GM12878 (cell line): ENCODE measurements at regions not wholly inside any gene's neighbourhood (a gene's known extent, or its start where the extent isn't known, plus 50 kb on each side); places are given as distances from the start of the nearest gene placed in this dataset.

Experiments used
- ATAC-seq: fragments of 200-7000 bp; cut with Tn5 transposase; 3 replicates; pipeline ENCODE4 v1.9.1; 2020; ENCODE audit warnings: mild to moderate bottlenecking, moderate library complexity
- BruUV-seq: library from RNA; stranded (reverse); fragments of 400-500 nt; replicated peaks from 2 replicates; lab custom pipeline; 2021; lab: Mats Ljungman, UMichigan
- CTCF ChIA-PET: fragments of 300-600 bp; sonication (Branson Sonifier 250); formaldehyde crosslinking; extraction: SDS; loops from one replicate; lab custom pipeline; 2021; ENCODE audit warnings: inconsistent platforms; lab: Yijun Ruan, JAX
- POLR2A ChIA-PET: fragments of 350-600 bp; formaldehyde crosslinking; extraction: SDS; loops from one replicate; lab custom pipeline; 2021; ENCODE audit warnings: inconsistent platforms; lab: Charles Lee
- RAD21 ChIA-PET: fragments of 300-600 bp; sonication (Branson Sonifier 250); formaldehyde crosslinking; loops from one replicate; lab custom pipeline; 2023; ENCODE audit warnings: antibody characterized with exemption; ENCODE audit not compliant: unreplicated experiment; lab: Charles Lee
- SMC1A ChIA-PET: fragments of 300-600 bp; sonication (Branson Sonifier 250); formaldehyde crosslinking; loops from one replicate; lab custom pipeline; 2023; ENCODE audit not compliant: unreplicated experiment, uncharacterized antibody; lab: Charles Lee
- DNase-seq: peaks from one replicate; pipeline ENCODE4 v3.0.0-alpha.2; 2011; ENCODE audit warnings: low read depth, low spot score
- FAIRE-seq: peaks from 3 replicates; lab custom pipeline; 2011; peaks lifted over from hg19 to GRCh38; lab: Jason Lieb, UNC
- H2AFZ ChIP-seq: 2 replicates; pipeline ENCODE4 v1.6.0; 2011; ENCODE audit warnings: low read depth, low read length, control low read depth; ENCODE audit not compliant: control insufficient read depth
- H3K27ac ChIP-seq: 2 replicates; pipeline ENCODE4 v1.5.1; 2011; ENCODE audit warnings: control low read depth; ENCODE audit not compliant: control insufficient read depth, insufficient read depth
- H3K27me3 ChIP-seq, 2 experiments: replicated peaks in 1 of 2; 2 replicates each; pipeline versions ENCODE4 v1.6.0 to v1.6.1; 2011; ENCODE audit warnings: low read length in 1 of 2; ENCODE audit not compliant: control insufficient read depth in 2 of 2, insufficient read depth in 2 of 2
- H3K36me3 ChIP-seq, 2 experiments: 2 replicates each; pipeline ENCODE4 v1.5.1; 2011; ENCODE audit warnings: low read length in 1 of 2; ENCODE audit not compliant: control insufficient read depth in 2 of 2, insufficient read depth in 2 of 2
- H3K4me1 ChIP-seq: 2 replicates; pipeline ENCODE4 v1.6.1; 2011; ENCODE audit warnings: mild to moderate bottlenecking, low read length, moderate library complexity, mixed read lengths; ENCODE audit not compliant: control insufficient read depth, insufficient read depth
- H3K4me2 ChIP-seq: 2 replicates; pipeline ENCODE4 v1.6.0; 2011; ENCODE audit warnings: control low read depth; ENCODE audit not compliant: control insufficient read depth, insufficient read depth
- H3K4me3 ChIP-seq: fragments of 200-600 bp; sonication (generic); 2 replicates; pipeline ENCODE4 v1.5.1; 2016
- H3K79me2 ChIP-seq: 2 replicates; pipeline ENCODE4 v1.6.0; 2011; ENCODE audit warnings: low read length; ENCODE audit not compliant: control insufficient read depth, insufficient read depth
- H3K9ac ChIP-seq: 2 replicates; pipeline ENCODE4 v1.8.0; 2011; ENCODE audit warnings: low read length, control low read depth, mixed read lengths; ENCODE audit not compliant: control insufficient read depth, insufficient read depth
- H3K9me3 ChIP-seq: replicated peaks from 3 replicates; pipeline ENCODE4 v1.5.1; 2011; ENCODE audit warnings: mild to moderate bottlenecking, low read length; ENCODE audit not compliant: control insufficient read depth, insufficient read depth
- H4K20me1 ChIP-seq: 2 replicates; pipeline ENCODE4 v1.6.0; 2011; ENCODE audit not compliant: control insufficient read depth, insufficient read depth
- CEBPB ChIP-seq, 2 experiments: fragments of 150-350 bp in 1 of 2; IDR thresholded peaks; 2 replicates each; pipeline ENCODE4 v1.6.1; 2012 to 2014; ENCODE audit warnings: low read depth in 2 of 2, low read length in 2 of 2, borderline replicate concordance in 1 of 2, inconsistent platforms in 1 of 2
- CHD1 ChIP-seq: IDR thresholded peaks from 2 replicates; pipeline ENCODE4 v1.6.1; 2012; ENCODE audit warnings: low read depth, low read length, improper control_type of control experiment
- FOS ChIP-seq: IDR thresholded peaks from 3 replicates; pipeline ENCODE4 v1.6.1; 2011; ENCODE audit warnings: borderline replicate concordance; ENCODE audit not compliant: insufficient read length; ENCODE audit errors: extremely low read depth
- SMAD1 ChIP-seq: fragments of 450-650 bp; IDR thresholded peaks from 2 replicates; pipeline ENCODE4 v1.6.1; 2018; ENCODE audit warnings: mild to moderate bottlenecking, low read depth; ENCODE audit not compliant: partially characterized antibody
- SRF ChIP-seq, 2 experiments: IDR thresholded peaks; 2 replicates each; pipeline ENCODE4 v1.6.1; 2011; ENCODE audit warnings: low read depth in 2 of 2, low read length in 2 of 2, mild to moderate bottlenecking in 1 of 2, moderate library complexity in 1 of 2
- SUPT20H ChIP-seq: IDR thresholded peaks from 2 replicates; pipeline ENCODE4 v1.6.1; 2011; ENCODE audit warnings: low read depth, mild to moderate bottlenecking, low read length, moderate library complexity, borderline replicate concordance; ENCODE audit not compliant: control insufficient read depth
- TARDBP ChIP-seq: IDR thresholded peaks from 2 replicates; pipeline ENCODE4 v1.6.1; 2016; ENCODE audit warnings: borderline replicate concordance
- WRNIP1 ChIP-seq: IDR thresholded peaks from 2 replicates; pipeline ENCODE4 v1.6.1; 2011; ENCODE audit warnings: low read depth, low read length, improper control_type of control experiment, borderline replicate concordance
- ZNF24 ChIP-seq: fragments of 450-650 bp; IDR thresholded peaks from 2 replicates; pipeline ENCODE4 v1.6.1; 2017; ENCODE audit warnings: antibody characterized with exemption, mild to moderate bottlenecking
- WGBS: methylation state at CpG from one replicate; pipeline ENCODE4 v1.1.6; 2016; ENCODE audit warnings: low lambda C conversion rate; ENCODE audit not compliant: insufficient replicate concordance, insufficient coverage; ENCODE audit errors: missing lambda C conversion rate; 5-methylcytosine and 5-hydroxymethylcytosine counted together
- in situ Hi-C: fragments of 300-500 bp; cut with MboI; formaldehyde crosslinking; loops from 9 replicates; pipeline ENCODE4 v1.14.3; 2018; ENCODE audit warnings: mixed read lengths
- intact Hi-C: fragments of 100-400 bp; cut with micrococcal nuclease; formaldehyde crosslinking; loops from one replicate; pipeline ENCODE4 v1.14.2; 2022; ENCODE audit not compliant: unreplicated experiment
- TF ChIP-seq, protein P1 (sequence below): IDR thresholded peaks from 2 replicates; pipeline ENCODE4 v1.6.1; 2012; ENCODE audit warnings: improper control_type of control experiment, low read depth, low read length; ENCODE audit not compliant: insufficient replicate concordance
- TF ChIP-seq, protein P2 (sequence below): IDR thresholded peaks from 2 replicates; pipeline ENCODE4 v1.6.1; 2011; ENCODE audit warnings: mild to moderate bottlenecking, low read depth, low read length, moderate library complexity; ENCODE audit not compliant: insufficient replicate concordance
- TF ChIP-seq, protein P3 (sequence below): fragments of 450-650 bp; IDR thresholded peaks from 2 replicates; pipeline ENCODE4 v1.6.1; 2018; ENCODE audit warnings: borderline replicate concordance, mild to moderate bottlenecking; ENCODE audit not compliant: partially characterized antibody

DNA sequence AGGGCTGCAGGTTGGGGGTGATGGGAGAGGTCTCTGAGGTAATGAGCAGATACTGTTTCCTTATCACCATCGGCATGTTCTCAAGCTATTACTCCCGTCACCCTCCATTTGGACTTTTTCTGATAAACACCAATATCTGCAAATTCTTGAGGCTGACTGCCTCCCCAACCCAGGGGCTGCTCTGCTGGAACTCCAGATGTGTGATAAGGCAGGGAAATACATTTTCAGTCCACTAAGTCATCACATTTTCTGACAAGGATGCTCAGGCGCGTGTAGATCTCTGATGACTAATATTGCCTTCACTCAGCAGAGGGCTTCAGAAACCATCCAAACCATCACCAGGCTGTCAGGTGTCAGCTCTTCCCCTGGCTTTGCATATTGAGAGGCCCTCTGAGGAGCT is 215.0 kb upstream of the POU3F1 start (continued):
- no peak for TF ChIP-seq FOS

DNA sequence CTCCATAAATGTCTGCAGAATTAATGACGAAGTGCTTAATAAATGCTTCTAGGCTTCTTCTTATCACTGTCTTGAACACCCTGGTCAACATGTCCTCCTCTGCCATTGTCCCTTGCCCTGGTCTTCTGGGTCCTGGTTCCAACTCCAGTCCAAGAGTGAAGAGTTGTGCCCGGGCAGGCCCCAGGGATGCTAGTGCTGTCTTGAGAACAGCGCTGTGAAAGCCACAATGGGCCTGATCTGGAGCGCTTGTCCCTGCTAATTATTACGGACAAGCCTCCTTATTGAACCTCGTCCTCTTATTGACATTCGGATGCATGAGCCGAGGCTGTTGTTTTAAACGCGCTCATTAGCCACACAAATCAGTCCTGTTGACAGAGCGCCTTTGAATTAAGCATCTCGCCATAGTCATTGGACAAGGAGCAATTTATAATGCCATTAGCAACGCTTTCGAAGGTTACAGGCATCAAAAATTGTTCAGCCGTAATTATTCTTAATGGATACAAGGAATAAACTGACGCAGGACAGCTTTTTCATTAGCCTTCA is 211.6 kb upstream of the POU3F1 start:
- Histone ChIP-seq H3K79me2 (no peaks in the 10 kb centered on the region), H3K27ac (no peak overlapping the region), H3K4me2 (no peak overlapping the region), H3K36me3 (no peaks in the 10 kb centered on the region), H4K20me1 (no peaks in the 10 kb centered on the region), H2AFZ (no peak overlapping the region), H3K27me3 (no peaks in the 10 kb centered on the region; a peak in 1 of 4 replicates), H3K4me1 (no peaks in the 10 kb centered on the region), H3K9ac (no peak overlapping the region), H3K4me3 (no peak overlapping the region), H3K9me3 (no peaks in the 10 kb centered on the region; the same call in 2 of the 3 replicates)
- in situ Hi-C loops: no loop called here
- 52% methylated on average over 16 of the region's 16 CpGs for WGBS
- POLR2A ChIA-PET: no interaction called here
- no peak for DNase-seq
- BruUV-seq: no TSS peak
- ATAC-seq: no peak
- intact Hi-C loops: no loop called here
- SMC1A ChIA-PET: no interaction called here
- CTCF ChIA-PET: no interaction called here
- FAIRE-seq: no peak
- RAD21 ChIA-PET: no interaction called here
- no peak for TF ChIP-seq SRF (IDR thresholded peaks at IDR 0.05; ENCODE audit: low read depth in 2 of 2, low read length in 2 of 2)
- TF ChIP-seq CEBPB (IDR thresholded peaks at IDR 0.05; ENCODE audit: borderline replicate concordance in 1 of 2, low read depth in 2 of 2, low read length in 2 of 2): no peak
- TF ChIP-seq, protein P1, sequence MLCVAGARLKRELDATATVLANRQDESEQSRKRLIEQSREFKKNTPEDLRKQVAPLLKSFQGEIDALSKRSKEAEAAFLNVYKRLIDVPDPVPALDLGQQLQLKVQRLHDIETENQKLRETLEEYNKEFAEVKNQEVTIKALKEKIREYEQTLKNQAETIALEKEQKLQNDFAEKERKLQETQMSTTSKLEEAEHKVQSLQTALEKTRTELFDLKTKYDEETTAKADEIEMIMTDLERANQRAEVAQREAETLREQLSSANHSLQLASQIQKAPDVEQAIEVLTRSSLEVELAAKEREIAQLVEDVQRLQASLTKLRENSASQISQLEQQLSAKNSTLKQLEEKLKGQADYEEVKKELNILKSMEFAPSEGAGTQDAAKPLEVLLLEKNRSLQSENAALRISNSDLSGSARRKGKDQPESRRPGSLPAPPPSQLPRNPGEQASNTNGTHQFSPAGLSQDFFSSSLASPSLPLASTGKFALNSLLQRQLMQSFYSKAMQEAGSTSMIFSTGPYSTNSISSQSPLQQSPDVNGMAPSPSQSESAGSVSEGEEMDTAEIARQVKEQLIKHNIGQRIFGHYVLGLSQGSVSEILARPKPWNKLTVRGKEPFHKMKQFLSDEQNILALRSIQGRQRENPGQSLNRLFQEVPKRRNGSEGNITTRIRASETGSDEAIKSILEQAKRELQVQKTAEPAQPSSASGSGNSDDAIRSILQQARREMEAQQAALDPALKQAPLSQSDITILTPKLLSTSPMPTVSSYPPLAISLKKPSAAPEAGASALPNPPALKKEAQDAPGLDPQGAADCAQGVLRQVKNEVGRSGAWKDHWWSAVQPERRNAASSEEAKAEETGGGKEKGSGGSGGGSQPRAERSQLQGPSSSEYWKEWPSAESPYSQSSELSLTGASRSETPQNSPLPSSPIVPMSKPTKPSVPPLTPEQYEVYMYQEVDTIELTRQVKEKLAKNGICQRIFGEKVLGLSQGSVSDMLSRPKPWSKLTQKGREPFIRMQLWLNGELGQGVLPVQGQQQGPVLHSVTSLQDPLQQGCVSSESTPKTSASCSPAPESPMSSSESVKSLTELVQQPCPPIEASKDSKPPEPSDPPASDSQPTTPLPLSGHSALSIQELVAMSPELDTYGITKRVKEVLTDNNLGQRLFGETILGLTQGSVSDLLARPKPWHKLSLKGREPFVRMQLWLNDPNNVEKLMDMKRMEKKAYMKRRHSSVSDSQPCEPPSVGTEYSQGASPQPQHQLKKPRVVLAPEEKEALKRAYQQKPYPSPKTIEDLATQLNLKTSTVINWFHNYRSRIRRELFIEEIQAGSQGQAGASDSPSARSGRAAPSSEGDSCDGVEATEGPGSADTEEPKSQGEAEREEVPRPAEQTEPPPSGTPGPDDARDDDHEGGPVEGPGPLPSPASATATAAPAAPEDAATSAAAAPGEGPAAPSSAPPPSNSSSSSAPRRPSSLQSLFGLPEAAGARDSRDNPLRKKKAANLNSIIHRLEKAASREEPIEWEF: no peak
- no peak for TF ChIP-seq CHD1
- TF ChIP-seq TARDBP: no peak
- TF ChIP-seq, protein P2, sequence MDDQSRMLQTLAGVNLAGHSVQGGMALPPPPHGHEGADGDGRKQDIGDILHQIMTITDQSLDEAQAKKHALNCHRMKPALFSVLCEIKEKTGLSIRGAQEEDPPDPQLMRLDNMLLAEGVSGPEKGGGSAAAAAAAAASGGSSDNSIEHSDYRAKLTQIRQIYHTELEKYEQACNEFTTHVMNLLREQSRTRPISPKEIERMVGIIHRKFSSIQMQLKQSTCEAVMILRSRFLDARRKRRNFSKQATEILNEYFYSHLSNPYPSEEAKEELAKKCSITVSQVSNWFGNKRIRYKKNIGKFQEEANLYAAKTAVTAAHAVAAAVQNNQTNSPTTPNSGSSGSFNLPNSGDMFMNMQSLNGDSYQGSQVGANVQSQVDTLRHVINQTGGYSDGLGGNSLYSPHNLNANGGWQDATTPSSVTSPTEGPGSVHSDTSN: no peak
- TF ChIP-seq WRNIP1: no peak
- TF ChIP-seq, protein P3, sequence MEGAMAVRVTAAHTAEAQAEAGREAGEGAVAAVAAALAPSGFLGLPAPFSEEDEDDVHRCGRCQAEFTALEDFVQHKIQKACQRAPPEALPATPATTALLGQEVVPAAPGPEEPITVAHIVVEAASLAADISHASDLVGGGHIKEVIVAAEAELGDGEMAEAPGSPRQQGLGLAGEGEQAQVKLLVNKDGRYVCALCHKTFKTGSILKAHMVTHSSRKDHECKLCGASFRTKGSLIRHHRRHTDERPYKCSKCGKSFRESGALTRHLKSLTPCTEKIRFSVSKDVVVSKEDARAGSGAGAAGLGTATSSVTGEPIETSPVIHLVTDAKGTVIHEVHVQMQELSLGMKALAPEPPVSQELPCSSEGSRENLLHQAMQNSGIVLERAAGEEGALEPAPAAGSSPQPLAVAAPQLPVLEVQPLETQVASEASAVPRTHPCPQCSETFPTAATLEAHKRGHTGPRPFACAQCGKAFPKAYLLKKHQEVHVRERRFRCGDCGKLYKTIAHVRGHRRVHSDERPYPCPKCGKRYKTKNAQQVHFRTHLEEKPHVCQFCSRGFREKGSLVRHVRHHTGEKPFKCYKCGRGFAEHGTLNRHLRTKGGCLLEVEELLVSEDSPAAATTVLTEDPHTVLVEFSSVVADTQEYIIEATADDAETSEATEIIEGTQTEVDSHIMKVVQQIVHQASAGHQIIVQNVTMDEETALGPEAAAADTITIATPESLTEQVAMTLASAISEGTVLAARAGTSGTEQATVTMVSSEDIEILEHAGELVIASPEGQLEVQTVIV: no peak
- TF ChIP-seq ZNF24: no peak
- no peak for TF ChIP-seq SMAD1
- TF ChIP-seq SUPT20H: no peak
